NCI-H460 (cell line): ENCODE measurements at regions not wholly inside any gene's neighbourhood (a gene's known extent, or its start where the extent isn't known, plus 50 kb on each side); places are given as distances from the start of the nearest gene placed in this dataset.
"Not testable (repeated sequence)": the region's sequence is repeated elsewhere in the genome, so short reads cannot be mapped to it uniquely, and the experiment has no call there.

ENCODE experiments used
- DNase-seq: peaks from one replicate; pipeline ENCODE4 v3.0.0-alpha.2; 2016; ENCODE audit warnings: low read depth; ENCODE audit errors: extremely low read depth

- peak; percentile 31 for DNase-seq
These were observed 338.5 kb upstream of the PPP2R3A start for GRCh38 chr3:135627057-135627456.

GRCh38 chr3:135629701-135630408 lies 335.7 kb upstream of the PPP2R3A start:
- DNase-seq, result no peak

DNA sequence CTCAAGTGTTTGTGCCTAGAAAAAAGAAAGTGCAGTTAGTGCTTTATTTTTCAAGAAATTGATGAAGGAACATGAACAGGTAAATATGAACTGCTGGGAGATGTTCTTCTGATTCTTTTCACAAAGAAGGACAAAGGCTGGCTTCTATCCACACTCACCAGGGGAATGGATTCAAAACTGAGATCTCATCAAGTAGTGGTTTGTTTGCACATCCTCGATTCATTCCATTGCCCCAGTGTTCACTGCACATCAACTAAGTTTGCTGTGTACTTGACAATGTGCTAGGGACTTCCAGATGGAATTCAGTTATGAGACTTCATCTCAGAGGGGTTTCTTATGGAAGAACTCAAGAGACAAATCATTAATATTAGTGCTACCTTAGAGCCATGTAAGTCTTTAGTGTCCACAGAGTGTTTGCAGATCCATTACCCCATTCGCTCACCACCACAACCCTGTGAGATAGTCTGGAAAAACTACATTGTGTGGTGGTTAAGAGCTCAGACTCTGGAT lies 332.9 kb upstream of the PPP2R3A start:
- DNase-seq, result no peak

- no peak for DNase-seq
These were observed 332.4 kb upstream of the PPP2R3A start for GRCh38 chr3:135633078-135633477.

GRCh38 chr3:135636596-135636995 lies 328.9 kb upstream of the PPP2R3A start:
- no peak for DNase-seq

GRCh38 chr3:135637013-135637412 lies 328.5 kb upstream of the PPP2R3A start:
- DNase-seq, result no peak

DNA sequence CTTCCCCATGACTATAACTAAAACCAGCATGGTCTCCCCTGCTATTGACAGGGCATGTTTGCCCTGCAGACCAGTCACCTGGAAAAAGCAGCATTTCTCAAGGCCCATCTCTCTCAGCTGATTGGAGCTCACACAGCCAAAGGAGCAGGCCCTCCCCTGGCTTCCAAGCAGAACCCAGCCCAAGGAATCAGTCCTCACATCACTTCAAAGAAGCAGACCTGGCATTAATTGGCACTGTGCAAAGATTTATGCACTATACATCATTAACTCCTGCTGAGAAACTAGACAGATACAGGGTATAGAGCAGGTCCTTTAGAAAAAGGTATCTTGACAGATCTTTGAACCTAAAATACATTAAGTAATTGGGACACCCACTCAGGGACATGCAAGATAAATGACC lies 323.8 kb upstream of the PPP2R3A start:
- DNase-seq, result no peak

DNA sequence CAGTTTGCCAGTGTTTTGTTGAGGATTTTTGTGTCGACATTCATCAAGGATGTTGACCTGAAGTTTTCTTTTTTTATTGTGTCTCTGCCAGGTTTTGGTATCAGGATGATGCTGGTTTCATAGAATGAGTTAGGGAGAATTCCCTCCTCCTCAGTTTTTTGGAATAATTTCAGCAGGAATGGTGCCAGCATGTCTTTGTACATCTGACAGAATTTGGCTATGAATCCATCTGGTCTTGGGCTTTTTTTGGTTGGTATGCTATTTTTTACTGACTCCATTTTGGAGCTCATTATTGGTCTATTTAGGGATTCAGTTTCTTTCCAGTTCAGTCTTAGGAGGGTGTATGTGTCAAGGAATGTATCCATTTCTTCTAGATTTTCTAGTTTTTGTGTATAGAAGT lies 320.0 kb upstream of the PPP2R3A start:
- DNase-seq, result no peak

DNA sequence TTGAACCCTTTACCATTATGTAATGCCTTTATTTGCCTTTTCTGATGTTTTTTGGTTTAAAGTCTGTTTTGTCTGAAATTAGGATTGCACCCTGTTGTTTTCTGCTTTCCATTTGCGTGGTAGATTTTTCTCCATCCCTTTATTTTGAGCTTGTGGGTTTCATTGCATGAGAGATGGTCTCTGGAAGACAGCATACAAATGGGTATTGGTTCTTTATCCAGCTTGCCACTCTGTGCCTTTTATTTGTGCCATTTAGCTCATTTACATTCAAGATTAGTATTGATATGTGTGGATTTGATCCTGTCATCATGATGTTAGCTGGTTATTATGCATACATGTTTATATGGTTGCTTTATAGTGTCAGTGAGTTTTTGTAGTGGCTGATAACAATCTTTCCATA lies 318.7 kb upstream of the PPP2R3A start:
- DNase-seq, result no peak

DNA sequence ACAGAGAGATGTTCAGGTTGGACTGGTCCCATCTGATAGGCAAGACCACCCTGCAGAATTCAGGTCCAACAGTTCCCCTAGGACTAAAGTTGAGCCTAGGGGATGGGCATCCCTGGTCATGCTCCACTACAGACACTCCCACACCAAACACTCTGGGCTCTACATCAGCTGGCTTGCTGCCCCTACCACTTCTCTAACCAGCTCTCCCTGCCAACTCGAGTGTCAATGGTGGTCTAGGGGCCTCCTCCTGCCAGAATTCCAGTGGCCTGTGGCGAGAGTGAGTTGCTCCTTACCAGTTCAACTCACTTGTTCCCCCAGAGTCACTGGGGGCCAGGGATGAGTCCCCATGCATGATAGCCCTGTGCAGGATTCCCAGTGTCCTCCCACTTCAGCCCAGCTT lies 316.2 kb upstream of the PPP2R3A start:
- no peak for DNase-seq

DNA sequence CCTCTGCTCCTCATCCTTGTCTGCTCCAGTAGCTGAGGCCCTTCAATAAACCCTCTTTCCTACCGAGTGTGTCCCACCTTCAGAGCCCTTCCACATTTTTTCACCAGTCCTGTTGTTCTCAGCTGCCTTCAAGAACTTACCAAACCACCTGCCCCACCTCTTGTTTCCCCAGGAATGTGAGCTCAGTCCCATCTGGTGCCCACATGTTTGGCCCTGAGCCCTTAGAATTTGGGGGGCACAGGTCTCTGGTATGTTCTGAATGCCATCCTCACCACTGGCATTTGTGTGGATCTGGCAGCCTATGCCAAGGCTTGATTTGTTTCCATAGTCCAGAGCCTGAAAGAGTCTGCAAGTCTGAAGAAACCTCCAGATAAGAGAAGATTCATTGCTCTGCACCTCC lies 315.2 kb upstream of the PPP2R3A start:
- DNase-seq, result no peak

GRCh38 chr3:135652388-135652787 lies 313.1 kb upstream of the PPP2R3A start:
- no peak for DNase-seq

DNA sequence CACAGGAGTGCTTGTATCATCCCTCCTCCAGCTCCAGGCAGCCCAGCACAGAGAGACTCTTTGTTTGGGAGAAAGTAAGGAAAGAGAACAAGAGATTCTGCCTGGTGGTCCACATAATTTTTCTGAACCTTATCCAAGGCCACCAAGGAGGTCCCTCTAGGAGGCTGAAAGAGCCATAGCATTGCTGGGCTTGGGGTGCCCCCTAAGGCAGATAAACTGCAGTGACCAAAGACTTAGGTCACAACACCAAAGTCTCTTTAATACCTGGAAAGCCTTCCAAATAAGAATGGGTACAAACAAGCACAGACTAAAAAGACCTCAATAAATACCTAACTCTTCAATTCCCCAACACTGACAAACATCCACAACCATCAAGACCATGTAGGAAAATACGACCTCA lies 310.2 kb upstream of the PPP2R3A start:
- DNase-seq, result no peak

- not testable (repeated sequence) for DNase-seq
These were observed 307.1 kb upstream of the PPP2R3A start for GRCh38 chr3:135658451-135658850.

- DNase-seq, result no peak
These were observed 298.5 kb upstream of the PPP2R3A start for GRCh38 chr3:135667061-135667460.

- no peak for DNase-seq
These were observed 291.0 kb upstream of the PPP2R3A start for GRCh38 chr3:135674508-135674907.

DNA sequence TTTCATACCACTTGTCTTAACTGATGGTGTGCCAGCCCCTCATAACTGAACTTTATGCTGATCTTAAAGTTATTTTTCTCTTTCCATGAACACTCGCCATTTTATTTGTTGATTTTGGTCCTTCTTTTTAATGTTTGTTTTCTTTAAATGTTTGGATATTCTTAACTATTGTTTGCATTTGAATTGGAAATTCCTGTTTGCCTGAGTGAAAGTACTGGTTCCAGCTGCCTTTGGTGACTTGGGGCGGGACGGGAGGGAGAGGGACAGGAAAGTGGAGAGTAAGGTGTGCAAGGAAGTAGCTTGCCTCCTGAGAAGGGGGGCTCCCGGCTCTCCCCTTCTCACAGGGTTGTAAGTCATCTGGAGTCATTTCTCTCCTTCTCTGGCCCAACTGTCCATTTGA lies 287.1 kb upstream of the PPP2R3A start:
- no peak for DNase-seq

DNA sequence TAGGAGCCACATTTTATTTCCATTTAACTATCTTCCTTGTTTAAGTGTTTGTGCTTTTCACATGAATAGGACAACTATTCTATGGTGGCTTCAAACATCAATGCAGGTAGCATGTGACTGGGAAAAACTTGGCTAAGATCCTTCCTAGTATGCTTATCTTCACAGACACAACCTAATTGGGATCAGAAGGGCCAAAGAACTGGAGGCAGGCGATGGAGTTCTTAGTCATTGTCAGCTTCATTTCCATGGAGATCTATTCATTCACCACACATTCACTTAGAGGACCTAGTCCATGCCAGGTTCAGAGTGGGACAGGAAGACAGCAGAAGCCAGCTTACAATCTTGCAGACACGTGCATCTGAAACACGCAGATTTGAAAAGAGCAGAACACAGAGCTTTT lies 277.5 kb upstream of the PPP2R3A start:
- no peak for DNase-seq

DNA sequence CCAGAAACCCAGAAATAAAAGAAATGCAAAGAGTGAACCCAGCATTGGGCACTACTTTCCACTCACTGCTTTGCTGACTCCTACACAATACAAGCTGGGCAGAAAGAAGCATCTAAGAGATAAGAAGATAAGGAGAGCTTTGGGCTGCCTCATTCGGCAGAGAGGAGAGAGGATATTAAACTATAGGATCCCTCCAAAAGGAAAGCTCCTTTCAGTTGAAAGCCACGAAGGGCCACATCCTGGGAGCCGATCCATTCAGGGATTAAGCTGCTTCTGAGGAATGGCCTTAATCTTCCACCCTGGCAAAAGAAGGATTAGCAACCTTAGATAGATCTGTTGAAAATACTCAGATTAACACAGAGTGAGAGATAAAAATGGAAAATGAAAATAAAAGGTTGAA lies 274.9 kb upstream of the PPP2R3A start:
- DNase-seq, result no peak

DNA sequence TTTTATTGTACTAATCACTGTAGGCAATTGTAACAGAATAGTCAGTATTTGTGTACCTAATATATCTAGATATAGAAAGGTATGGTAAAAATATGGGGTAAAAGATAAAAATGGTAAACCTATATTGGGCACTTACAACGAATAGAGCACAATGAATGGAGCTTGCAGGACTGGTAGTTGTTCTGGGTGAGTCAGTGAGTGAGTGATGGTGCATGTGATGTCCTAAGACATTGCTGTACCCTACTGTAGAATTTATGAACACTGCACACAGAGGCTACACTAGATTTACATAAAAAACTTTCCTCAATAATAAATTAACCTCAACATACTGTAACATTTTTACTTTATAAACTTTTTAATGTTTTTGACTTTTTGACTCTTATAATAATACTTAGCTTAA lies 274.3 kb upstream of the PPP2R3A start:
- DNase-seq, result no peak

DNA sequence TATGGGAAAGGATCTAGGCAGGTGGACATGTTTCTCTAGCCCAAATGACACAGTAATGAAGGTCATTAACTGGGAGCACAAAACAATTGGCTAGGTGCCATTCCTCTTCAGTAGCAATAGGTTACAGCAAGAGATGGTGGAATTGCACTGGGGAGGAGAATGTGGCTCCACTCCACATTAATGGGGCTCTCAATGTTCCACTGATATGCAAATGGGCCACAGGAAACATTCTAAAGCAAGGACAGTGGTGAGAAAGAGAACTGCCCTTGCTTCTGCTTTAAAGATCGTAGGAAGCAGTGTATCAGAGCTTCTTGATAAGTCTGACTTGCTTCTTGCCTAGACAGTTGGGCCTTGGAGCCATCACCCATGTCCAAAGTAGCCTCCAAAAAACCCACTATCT lies 271.4 kb upstream of the PPP2R3A start:
- no peak for DNase-seq

DNA sequence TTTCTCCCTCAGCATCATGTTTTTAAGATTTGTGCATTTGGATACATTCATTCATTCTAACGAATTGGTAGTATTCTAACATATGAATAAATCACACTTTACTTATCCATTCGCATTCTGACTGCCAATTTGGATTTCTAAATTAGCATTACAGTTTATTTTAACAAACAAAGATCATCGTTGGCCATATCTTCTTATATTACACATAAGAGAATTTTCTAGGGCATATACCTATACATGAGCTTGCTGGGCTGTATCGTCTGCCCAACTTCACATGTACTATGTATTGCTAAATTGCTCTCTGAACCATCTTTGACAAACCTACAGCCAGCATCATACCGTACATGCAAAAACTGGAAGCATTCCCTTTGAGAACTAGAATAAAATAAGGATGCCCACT lies 265.8 kb upstream of the PPP2R3A start:
- DNase-seq, result no peak

DNA sequence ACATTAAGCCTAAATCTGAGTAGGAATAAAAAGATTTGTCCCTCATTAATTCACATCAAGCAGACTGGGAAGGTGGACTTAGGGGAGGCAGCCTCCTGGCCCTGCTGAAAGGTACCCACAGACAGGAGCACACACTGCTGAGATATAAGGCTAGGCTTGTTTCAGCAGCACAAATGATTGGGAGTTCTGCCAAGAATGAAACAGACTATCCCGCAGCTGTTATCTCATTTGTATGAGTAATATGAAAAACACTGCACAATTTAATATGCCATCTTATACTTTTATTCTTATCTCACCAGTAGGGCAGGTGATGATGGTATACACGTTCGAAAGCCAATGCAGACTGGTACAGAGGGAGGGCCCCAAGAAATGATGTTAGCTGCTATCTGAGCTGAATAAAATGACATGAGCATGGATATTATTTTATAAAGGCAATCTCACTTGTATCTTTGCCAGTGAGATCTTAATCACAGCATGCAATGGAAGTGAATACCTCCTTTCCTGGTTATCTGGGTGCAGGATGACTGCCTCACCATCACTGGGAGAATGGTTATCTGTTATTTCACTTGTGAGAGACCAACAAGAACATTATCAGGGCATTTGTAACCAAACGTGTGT lies 258.7 kb upstream of the PPP2R3A start:
- no peak for DNase-seq
